ENCODE measurements at regions not wholly inside any gene's neighbourhood (a gene's known extent, or its start where the extent isn't known, plus 50 kb on each side); places are given as distances from the start of the nearest gene placed in this dataset.

DNA sequence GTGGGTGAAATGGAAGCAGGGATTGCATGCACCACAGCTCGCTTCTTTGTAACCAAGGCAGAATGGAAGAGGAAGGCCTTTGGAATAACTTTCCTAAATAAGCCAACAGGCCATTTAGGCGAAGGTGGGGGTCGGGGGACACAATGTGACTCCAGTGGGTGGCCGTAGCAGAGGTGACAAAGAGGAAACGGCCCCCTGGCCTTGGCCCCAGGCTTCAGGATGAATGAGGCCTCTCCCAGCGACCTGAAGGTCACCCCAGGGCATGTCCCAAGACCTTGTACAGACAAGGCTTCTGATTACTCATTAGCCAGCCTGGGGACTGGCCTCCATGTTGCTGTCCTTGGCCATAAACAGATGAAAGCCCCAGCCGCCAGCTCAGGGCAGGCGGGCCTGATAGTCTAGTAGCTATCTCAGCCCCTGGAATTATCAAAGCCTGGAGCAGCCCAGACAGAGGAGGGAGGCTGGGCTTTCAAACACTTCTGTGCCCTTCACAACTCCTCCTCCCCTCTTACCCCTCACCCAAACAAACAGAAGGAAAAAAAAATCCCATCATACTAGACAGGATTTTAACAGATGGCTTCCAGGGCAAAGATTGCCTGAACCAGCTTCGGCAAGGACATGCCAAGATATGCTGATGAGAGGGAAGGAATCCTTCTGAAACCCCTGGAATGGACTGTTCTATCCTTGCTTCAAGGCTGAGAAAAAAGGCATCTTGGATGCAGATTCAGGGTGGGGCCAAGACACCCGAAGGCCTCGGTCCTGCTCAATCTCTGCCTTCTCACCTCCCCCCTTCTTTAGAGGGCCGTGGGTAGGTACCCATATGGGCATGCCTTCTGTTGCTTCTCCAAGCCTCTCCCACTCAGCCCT lies 142.3 kb upstream of the PARP11 start:
- H3K27me3 ChIP-seq = no peaks in the 10 kb centered on the region
- H3K9me3 ChIP-seq = no peaks in the 10 kb centered on the region
- H3K36me3 ChIP-seq = no peaks in the 10 kb centered on the region
- intact Hi-C loops (cut with DNase I) = no loop called here
- no peaks in the 10 kb centered on the region for H3K4me1 ChIP-seq
- TF ChIP-seq, protein P1, sequence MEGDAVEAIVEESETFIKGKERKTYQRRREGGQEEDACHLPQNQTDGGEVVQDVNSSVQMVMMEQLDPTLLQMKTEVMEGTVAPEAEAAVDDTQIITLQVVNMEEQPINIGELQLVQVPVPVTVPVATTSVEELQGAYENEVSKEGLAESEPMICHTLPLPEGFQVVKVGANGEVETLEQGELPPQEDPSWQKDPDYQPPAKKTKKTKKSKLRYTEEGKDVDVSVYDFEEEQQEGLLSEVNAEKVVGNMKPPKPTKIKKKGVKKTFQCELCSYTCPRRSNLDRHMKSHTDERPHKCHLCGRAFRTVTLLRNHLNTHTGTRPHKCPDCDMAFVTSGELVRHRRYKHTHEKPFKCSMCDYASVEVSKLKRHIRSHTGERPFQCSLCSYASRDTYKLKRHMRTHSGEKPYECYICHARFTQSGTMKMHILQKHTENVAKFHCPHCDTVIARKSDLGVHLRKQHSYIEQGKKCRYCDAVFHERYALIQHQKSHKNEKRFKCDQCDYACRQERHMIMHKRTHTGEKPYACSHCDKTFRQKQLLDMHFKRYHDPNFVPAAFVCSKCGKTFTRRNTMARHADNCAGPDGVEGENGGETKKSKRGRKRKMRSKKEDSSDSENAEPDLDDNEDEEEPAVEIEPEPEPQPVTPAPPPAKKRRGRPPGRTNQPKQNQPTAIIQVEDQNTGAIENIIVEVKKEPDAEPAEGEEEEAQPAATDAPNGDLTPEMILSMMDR (IDR thresholded peaks at IDR 0.05) = no peak
- ATAC-seq (peak; percentile 43), DNase-seq (no peak)
- no peak overlapping the region for H3K4me3 ChIP-seq
- no peak overlapping the region for H3K27ac ChIP-seq

DNA sequence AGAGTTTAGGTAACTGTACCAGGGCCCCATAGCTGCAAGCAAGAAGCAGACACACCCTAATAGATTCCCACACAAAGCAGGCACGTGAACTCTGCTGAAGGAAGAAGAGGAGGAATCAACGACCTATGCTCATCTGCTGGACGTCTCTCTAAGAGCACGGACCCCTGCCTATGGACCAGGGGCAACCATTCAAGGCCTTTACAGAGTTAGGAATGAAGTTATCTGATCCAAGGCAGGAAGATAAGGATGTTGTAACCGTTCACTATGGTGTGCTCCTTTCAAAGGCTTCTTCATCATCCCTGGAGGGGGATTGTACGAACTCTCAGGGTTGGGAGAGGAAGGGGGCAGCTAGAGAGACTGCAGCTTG lies 141.6 kb upstream of the PARP11 start:
- DNase-seq = no peak
- Histone ChIP-seq H3K4me3 (no peak overlapping the region), H3K36me3 (no peaks in the 10 kb centered on the region), H3K9me3 (no peaks in the 10 kb centered on the region), H3K27me3 (no peaks in the 10 kb centered on the region), H3K4me1 (no peaks in the 10 kb centered on the region), H3K27ac (no peak overlapping the region)
- intact Hi-C loops (cut with DNase I) = no loop called here
- TF ChIP-seq, protein P1 (IDR thresholded peaks at IDR 0.05) = no peak
- ATAC-seq = no peak

DNA sequence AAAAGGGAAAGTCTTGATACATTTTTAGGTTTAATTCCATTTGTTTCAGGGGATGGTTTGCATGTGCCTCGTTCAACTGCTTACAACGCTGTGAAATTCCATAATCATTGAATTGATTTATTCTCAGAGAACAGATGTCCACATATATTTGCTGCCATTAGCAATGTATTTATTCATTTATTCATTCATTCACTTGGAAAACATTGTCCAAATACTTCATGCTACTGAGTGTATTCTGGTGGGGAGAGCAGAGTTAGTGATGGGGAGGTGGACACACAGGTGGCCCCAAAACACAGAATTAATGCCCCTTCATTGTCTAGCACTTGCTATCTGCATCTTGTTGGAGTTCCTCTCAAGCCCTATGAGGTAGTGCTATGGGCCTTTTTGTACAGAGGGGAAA lies 141.2 kb upstream of the PARP11 start:
- no peaks in the 10 kb centered on the region for H3K4me1 ChIP-seq
- TF ChIP-seq, protein P1 (IDR thresholded peaks at IDR 0.05) = no peak

DNA sequence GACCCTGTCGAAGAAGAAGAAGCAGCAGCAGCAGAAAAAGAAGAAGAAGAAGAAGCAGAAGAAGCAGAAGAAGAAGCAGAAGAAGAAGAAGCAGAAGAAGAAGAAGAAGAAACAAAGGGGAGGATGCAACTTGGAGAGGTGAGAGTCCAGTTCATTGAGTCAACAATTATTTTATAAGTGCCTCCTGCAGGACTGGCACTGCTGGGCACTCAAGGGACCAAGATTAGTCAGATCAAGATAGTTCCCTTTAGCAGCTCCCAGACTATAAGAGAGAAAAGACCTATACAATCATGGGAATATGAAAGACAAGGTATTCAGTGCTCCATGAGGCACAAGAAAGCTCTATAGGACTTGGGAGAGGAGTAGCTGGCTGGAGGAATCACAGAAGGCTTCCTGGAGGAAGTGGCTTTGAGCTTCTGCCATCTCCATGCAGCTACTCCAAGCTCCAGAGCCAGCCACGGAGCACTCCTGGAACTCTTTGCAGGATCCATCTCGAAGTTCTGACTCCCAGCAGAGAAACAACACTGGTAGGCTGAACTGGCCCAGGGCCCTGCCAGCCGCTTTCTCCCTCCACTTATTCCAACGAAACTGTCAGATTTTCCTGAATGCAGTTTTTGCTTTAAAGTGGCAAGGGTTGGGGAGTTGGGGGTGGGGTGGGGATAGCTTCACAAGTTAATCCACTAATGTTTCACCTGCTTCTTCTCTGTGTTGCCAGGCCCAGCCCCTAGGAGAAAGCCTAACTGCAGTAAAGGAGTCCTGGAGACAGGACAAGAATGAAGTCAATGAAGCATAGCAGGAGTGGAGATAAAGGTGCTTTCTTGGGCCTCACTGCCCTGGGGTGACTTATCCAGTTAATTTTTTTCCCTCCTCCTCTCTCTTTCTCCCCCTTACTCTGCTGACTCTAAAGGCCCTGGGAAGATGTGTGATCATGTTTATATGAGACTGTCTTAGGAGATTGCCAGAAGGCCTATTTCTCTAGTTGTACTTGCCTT lies 140.1 kb upstream of the PARP11 start:
- no peak for ATAC-seq
- TF ChIP-seq, protein P1 (IDR thresholded peaks at IDR 0.05) = no peak
- H3K4me3 ChIP-seq = no peak overlapping the region

More for the DNA sequence above, 141.2 kb upstream of the PARP11 start:
- H3K36me3 ChIP-seq = no peaks in the 10 kb centered on the region
- DNase-seq (no peak), ATAC-seq (no peak)
- H3K27me3 ChIP-seq = no peaks in the 10 kb centered on the region
- no peak overlapping the region for H3K4me3 ChIP-seq
- H3K27ac ChIP-seq = no peak overlapping the region
- intact Hi-C loops (cut with DNase I) = no loop called here
- H3K9me3 ChIP-seq = no peaks in the 10 kb centered on the region

DNA sequence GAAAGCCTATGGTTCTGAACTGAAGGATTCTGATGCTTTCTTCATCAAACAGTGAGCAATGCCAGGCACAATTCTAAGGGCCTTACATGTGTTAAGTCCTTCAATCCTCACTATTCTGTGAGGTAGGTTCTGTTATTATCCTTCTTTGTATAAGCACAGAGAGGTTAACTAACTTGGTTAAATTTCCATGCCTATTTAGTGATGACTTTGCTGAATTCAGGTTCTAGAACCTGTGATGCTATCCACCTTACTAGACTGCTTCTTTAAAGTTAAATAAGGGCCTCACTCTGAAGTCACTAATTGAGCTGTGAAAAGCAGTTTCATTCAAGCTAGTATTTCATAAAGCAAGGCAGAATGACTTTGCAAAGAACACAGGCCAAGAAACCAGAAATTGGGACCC lies 138.9 kb upstream of the PARP11 start:
- no peaks in the 10 kb centered on the region for H3K27me3 ChIP-seq
- peak overlapping the region; percentile 33 for H3K27ac ChIP-seq
- ATAC-seq (no peak), DNase-seq (no peak)
- intact Hi-C loops (cut with DNase I) = no loop called here
- H3K36me3 ChIP-seq = no peaks in the 10 kb centered on the region
- no peaks in the 10 kb centered on the region for H3K4me1 ChIP-seq
- no peaks in the 10 kb centered on the region for H3K9me3 ChIP-seq
- no peak overlapping the region for H3K4me3 ChIP-seq
- TF ChIP-seq, protein P1 (IDR thresholded peaks at IDR 0.05) = no peak

More for the DNA sequence above, 140.1 kb upstream of the PARP11 start:
- Histone ChIP-seq H3K36me3 (no peaks in the 10 kb centered on the region), H3K9me3 (no peaks in the 10 kb centered on the region), H3K27ac (no peak overlapping the region), H3K4me1 (no peaks in the 10 kb centered on the region), H3K27me3 (no peaks in the 10 kb centered on the region)
- intact Hi-C loops (cut with DNase I) = no loop called here
- no peak for DNase-seq

All from upper lobe of right lung (tissue), 1 donor.